SU-DHL-6 (cell line): ENCODE measurements at regions not wholly inside any gene's neighbourhood (a gene's known extent, or its start where the extent isn't known, plus 50 kb on each side); places are given as distances from the start of the nearest gene placed in this dataset.

Source experiments
- EZH2phosphoT487 ChIP-seq: fragments of 200-600 bp; sonication (generic), shearing (Covaris generic); conservative IDR thresholded peaks from 2 replicates; pipeline ENCODE4 v1.6.1; 2018; ENCODE audit warnings: mild to moderate bottlenecking, antibody characterized with exemption, low read length, moderate library complexity, mixed read lengths
- TF ChIP-seq, protein P1 (sequence below): fragments of 200-600 bp; sonication (generic); IDR thresholded peaks from one replicate; pipeline ENCODE4 v1.5.1; 2017; ENCODE audit warnings: antibody characterized with exemption, mild to moderate bottlenecking, low read length, moderate library complexity; ENCODE audit not compliant: insufficient read depth, poor library complexity, severe bottlenecking

DNA sequence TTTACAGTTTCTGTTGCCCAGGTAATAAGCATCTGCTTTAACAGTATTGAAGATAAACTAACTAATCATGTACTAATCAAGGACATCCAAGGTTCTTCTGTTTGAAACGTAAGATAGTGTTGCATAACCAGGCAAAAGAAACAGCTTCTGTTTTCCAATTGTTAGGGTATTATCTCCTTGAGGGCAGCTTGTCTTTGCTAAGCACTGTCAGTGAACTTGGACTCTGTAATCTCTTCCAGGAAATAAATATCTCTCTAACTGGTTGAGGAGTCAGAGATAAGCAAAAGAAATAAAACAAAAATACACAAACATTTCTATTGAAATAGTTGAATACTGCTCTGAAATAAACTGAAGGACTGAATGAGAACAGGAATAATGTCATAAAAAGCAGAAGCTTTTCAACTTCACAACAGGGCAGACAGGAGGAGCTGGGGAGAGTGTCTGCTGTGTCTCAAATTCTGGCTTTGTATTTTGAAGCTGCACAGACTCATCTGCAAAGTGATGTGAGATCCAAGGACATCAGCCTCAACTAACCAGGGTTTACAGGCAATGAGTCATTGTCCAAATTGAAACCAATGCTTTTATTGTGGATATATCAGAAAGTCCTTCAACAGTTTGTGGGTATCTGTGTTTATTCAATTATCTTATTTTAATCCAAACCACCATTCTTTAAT lies 1253.0 kb upstream of the PCDH7 start:
- TF ChIP-seq, protein P1, sequence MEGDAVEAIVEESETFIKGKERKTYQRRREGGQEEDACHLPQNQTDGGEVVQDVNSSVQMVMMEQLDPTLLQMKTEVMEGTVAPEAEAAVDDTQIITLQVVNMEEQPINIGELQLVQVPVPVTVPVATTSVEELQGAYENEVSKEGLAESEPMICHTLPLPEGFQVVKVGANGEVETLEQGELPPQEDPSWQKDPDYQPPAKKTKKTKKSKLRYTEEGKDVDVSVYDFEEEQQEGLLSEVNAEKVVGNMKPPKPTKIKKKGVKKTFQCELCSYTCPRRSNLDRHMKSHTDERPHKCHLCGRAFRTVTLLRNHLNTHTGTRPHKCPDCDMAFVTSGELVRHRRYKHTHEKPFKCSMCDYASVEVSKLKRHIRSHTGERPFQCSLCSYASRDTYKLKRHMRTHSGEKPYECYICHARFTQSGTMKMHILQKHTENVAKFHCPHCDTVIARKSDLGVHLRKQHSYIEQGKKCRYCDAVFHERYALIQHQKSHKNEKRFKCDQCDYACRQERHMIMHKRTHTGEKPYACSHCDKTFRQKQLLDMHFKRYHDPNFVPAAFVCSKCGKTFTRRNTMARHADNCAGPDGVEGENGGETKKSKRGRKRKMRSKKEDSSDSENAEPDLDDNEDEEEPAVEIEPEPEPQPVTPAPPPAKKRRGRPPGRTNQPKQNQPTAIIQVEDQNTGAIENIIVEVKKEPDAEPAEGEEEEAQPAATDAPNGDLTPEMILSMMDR = no peak
- no peak for TF ChIP-seq EZH2phosphoT487
